CD4-positive, alpha-beta T cell treated with Interleukin-10 for 1 hour (primary cell): ENCODE measurements at regions not wholly inside any gene's neighbourhood (a gene's known extent, or its start where the extent isn't known, plus 50 kb on each side); places are given as distances from the start of the nearest gene placed in this dataset.

ENCODE experiments used
- DNase-seq: peaks from one replicate; pipeline ENCODE4 v3.0.0-alpha.2; 2020

GRCh38 chr20:6483727-6484126 is 283.8 kb upstream of the BMP2 start:
- DNase-seq, result no peak

- no peak for DNase-seq
Observed at GRCh38 chr20:6482486-6482885, 285.0 kb upstream of the BMP2 start.

GRCh38 chr20:6480328-6481200 is 286.9 kb upstream of the BMP2 start:
- no peak for DNase-seq

- no peak for DNase-seq
Observed at GRCh38 chr20:6473197-6473596, 294.3 kb upstream of the BMP2 start.

- DNase-seq, result no peak
Observed at GRCh38 chr20:6471871-6472270, 295.6 kb upstream of the BMP2 start.

- no peak for DNase-seq
Observed at GRCh38 chr20:6471110-6471647, 296.3 kb upstream of the BMP2 start.

GRCh38 chr20:6469695-6470094 is 297.8 kb upstream of the BMP2 start:
- DNase-seq, result no peak

- DNase-seq, result no peak
Observed at GRCh38 chr20:6468423-6469116, 298.9 kb upstream of the BMP2 start.

- no peak for DNase-seq
Observed at GRCh38 chr20:6467562-6467961, 299.9 kb upstream of the BMP2 start.

- no peak for DNase-seq
Observed at GRCh38 chr20:6466075-6466810, 301.2 kb upstream of the BMP2 start.

GRCh38 chr20:6450841-6451240 is 316.6 kb upstream of the BMP2 start:
- DNase-seq, result no peak

- no peak for DNase-seq
Observed at GRCh38 chr20:6440443-6440799, 317.6 kb upstream of the FERMT1 start.

GRCh38 chr20:6439737-6440442 is 317.1 kb upstream of the FERMT1 start:
- no peak for DNase-seq

- no peak for DNase-seq
Observed at GRCh38 chr20:6434131-6434530, 311.3 kb upstream of the FERMT1 start.

- DNase-seq, result no peak
Observed at GRCh38 chr20:6430381-6430780, 307.6 kb upstream of the FERMT1 start.

- no peak for DNase-seq
Observed at GRCh38 chr20:6426287-6426891, 303.6 kb upstream of the FERMT1 start.

GRCh38 chr20:6421321-6422248 is 298.8 kb upstream of the FERMT1 start:
- no peak for DNase-seq

- DNase-seq, result no peak
Observed at GRCh38 chr20:6420336-6420735, 297.5 kb upstream of the FERMT1 start.

- no peak for DNase-seq
Observed at GRCh38 chr20:6418732-6419131, 295.9 kb upstream of the FERMT1 start.

GRCh38 chr20:6416371-6416770 is 293.5 kb upstream of the FERMT1 start:
- DNase-seq, result no peak

GRCh38 chr20:6411651-6412050 is 288.8 kb upstream of the FERMT1 start:
- DNase-seq, result no peak
